HEK293 (cell line): ENCODE measurements at regions not wholly inside any gene's neighbourhood (a gene's known extent, or its start where the extent isn't known, plus 50 kb on each side); places are given as distances from the start of the nearest gene placed in this dataset.

Source experiments
- CTCF ChIA-PET: fragments of 350-600 bp; formaldehyde crosslinking; extraction: SDS; loops from one replicate; lab custom pipeline; 2021; ENCODE audit warnings: antibody characterized with exemption; lab: Yijun Ruan, JAX
- POLR2A ChIA-PET: fragments of 300-600 bp; formaldehyde crosslinking; extraction: SDS; loops from one replicate; lab custom pipeline; 2020; ENCODE audit warnings: antibody characterized with exemption, inconsistent platforms; lab: Yijun Ruan, JAX
- H3K27ac ChIP-seq: fragments of 200-500 bp; sonication (Bioruptor generic); 2 replicates; pipeline ENCODE4 v1.5.1; 2014; ENCODE audit warnings: low read depth, low read length, control low read depth, inconsistent platforms; ENCODE audit errors: extremely low read depth
- H3K36me3 ChIP-seq, 2 experiments: fragments of 200-500 bp in 1 of 2; sonication (Bioruptor generic) in 1 of 2; 1 replicate in 1 of 2; 2 replicates in 1 of 2; pipeline ENCODE4 v1.5.1; 2014 to 2017; ENCODE audit warnings: inconsistent platforms in 2 of 2, low read length in 2 of 2; ENCODE audit not compliant: control insufficient read depth in 2 of 2, insufficient read depth in 1 of 2
- H3K4me1 ChIP-seq: fragments of 200-500 bp; sonication (Bioruptor generic); 2 replicates; pipeline ENCODE4 v1.5.1; 2014; ENCODE audit warnings: mild to moderate bottlenecking, low read length, inconsistent platforms; ENCODE audit not compliant: control insufficient read depth, insufficient read depth
- H3K4me3 ChIP-seq: 2 replicates; pipeline ENCODE4 v1.5.1; 2011; ENCODE audit warnings: low read depth, mild to moderate bottlenecking, control low read depth, low read length, moderate library complexity
- H3K9me3 ChIP-seq: fragments of 200-500 bp; sonication (Bioruptor generic); 2 replicates; pipeline ENCODE4 v1.5.1; 2014; ENCODE audit warnings: low read depth, low read length, inconsistent platforms; ENCODE audit not compliant: control insufficient read depth, insufficient read depth
- KLF16 ChIP-seq: fragments of 450-650 bp; formaldehyde crosslinking; IDR thresholded peaks from 2 replicates; pipeline ENCODE4 v1.5.1; 2017; ENCODE audit warnings: missing biosample characterization, missing genetic modification characterization
- PRDM1 ChIP-seq: fragments of 450-650 bp; formaldehyde crosslinking; IDR thresholded peaks from 2 replicates; pipeline ENCODE4; 2016; ENCODE audit warnings: missing biosample characterization, missing genetic modification characterization
- SCRT2 ChIP-seq: fragments of 450-650 bp; formaldehyde crosslinking; IDR thresholded peaks from 2 replicates; pipeline ENCODE4 v1.5.1; 2016; ENCODE audit warnings: missing biosample characterization, missing genetic modification characterization
- SP2 ChIP-seq: fragments of 450-650 bp; formaldehyde crosslinking; IDR thresholded peaks from 2 replicates; pipeline ENCODE4 v1.5.1; 2016; ENCODE audit warnings: missing biosample characterization, missing genetic modification characterization
- SP7 ChIP-seq: fragments of 450-650 bp; formaldehyde crosslinking; IDR thresholded peaks from 2 replicates; pipeline ENCODE4 v1.5.1; 2016; ENCODE audit warnings: missing biosample characterization, missing genetic modification characterization
- ZBTB17 ChIP-seq: fragments of 450-650 bp; formaldehyde crosslinking; IDR thresholded peaks from 2 replicates; pipeline ENCODE4 v1.5.1; 2016; ENCODE audit warnings: missing biosample characterization, missing genetic modification characterization
- ZNF121 ChIP-seq: fragments of 450-650 bp; formaldehyde crosslinking; IDR thresholded peaks from 2 replicates; pipeline ENCODE4 v1.5.1; 2016; ENCODE audit warnings: missing biosample characterization, missing genetic modification characterization
- ZNF140 ChIP-seq: fragments of 450-650 bp; formaldehyde crosslinking; IDR thresholded peaks from 2 replicates; pipeline ENCODE4 v1.5.1; 2016; ENCODE audit warnings: missing biosample characterization, missing genetic modification characterization
- ZNF174 ChIP-seq: fragments of 450-650 bp; formaldehyde crosslinking; IDR thresholded peaks from 2 replicates; pipeline ENCODE4 v1.5.0; 2017; ENCODE audit warnings: missing biosample characterization, mild to moderate bottlenecking, missing genetic modification characterization
- ZNF19 ChIP-seq: fragments of 450-650 bp; formaldehyde crosslinking; IDR thresholded peaks from 2 replicates; pipeline ENCODE4; 2016; ENCODE audit warnings: missing biosample characterization, missing genetic modification characterization, low read depth
- ZNF2 ChIP-seq: fragments of 450-650 bp; formaldehyde crosslinking; IDR thresholded peaks from 2 replicates; pipeline ENCODE4 v1.5.1; 2016; ENCODE audit warnings: missing biosample characterization, missing genetic modification characterization
- ZNF211 ChIP-seq: fragments of 450-650 bp; formaldehyde crosslinking; IDR thresholded peaks from 2 replicates; pipeline ENCODE4 v1.5.1; 2016; ENCODE audit warnings: low read depth, missing biosample characterization, missing genetic modification characterization
- ZNF311 ChIP-seq: fragments of 450-650 bp; formaldehyde crosslinking; IDR thresholded peaks from 2 replicates; pipeline ENCODE4 v1.5.1; 2017; ENCODE audit warnings: missing biosample characterization, missing genetic modification characterization, borderline replicate concordance
- ZNF48 ChIP-seq: fragments of 450-650 bp; formaldehyde crosslinking; IDR thresholded peaks from 2 replicates; pipeline ENCODE4 v1.5.1; 2016; ENCODE audit warnings: missing biosample characterization, missing genetic modification characterization
- ZNF621 ChIP-seq: fragments of 450-650 bp; formaldehyde crosslinking; IDR thresholded peaks from 2 replicates; pipeline ENCODE4 v1.5.1; 2017; ENCODE audit warnings: missing biosample characterization, missing genetic modification characterization
- ZNF654 ChIP-seq: fragments of 450-650 bp; formaldehyde crosslinking; IDR thresholded peaks from 2 replicates; pipeline ENCODE4 v1.5.1; 2016; ENCODE audit warnings: low read depth, missing biosample characterization, missing genetic modification characterization
- ZNF747 ChIP-seq: fragments of 450-650 bp; formaldehyde crosslinking; IDR thresholded peaks from 2 replicates; pipeline ENCODE4 v1.5.1; 2016; ENCODE audit warnings: missing biosample characterization, missing genetic modification characterization
- ZNF792 ChIP-seq: fragments of 450-650 bp; formaldehyde crosslinking; IDR thresholded peaks from 2 replicates; pipeline ENCODE4 v1.5.1; 2016; ENCODE audit warnings: missing biosample characterization, missing genetic modification characterization
- ZSCAN30 ChIP-seq: fragments of 450-650 bp; IDR thresholded peaks from 2 replicates; pipeline ENCODE4 v1.5.1; 2018; ENCODE audit warnings: missing biosample characterization, mild to moderate bottlenecking, missing genetic modification characterization, moderate library complexity
- TF ChIP-seq, protein P1 (sequence below): fragments of 450-650 bp; formaldehyde crosslinking; IDR thresholded peaks from 2 replicates; pipeline ENCODE4; 2016; ENCODE audit warnings: missing biosample characterization, missing genetic modification characterization
- TF ChIP-seq, protein P2 (sequence below): fragments of 450-650 bp; IDR thresholded peaks from 2 replicates; pipeline ENCODE4 v1.5.1; 2018; ENCODE audit warnings: missing biosample characterization, mild to moderate bottlenecking, missing genetic modification characterization
- TF ChIP-seq, protein P3 (sequence below): fragments of 450-650 bp; formaldehyde crosslinking; IDR thresholded peaks from 2 replicates; pipeline ENCODE4 v1.5.1; 2016; ENCODE audit warnings: missing biosample characterization, missing genetic modification characterization

DNA sequence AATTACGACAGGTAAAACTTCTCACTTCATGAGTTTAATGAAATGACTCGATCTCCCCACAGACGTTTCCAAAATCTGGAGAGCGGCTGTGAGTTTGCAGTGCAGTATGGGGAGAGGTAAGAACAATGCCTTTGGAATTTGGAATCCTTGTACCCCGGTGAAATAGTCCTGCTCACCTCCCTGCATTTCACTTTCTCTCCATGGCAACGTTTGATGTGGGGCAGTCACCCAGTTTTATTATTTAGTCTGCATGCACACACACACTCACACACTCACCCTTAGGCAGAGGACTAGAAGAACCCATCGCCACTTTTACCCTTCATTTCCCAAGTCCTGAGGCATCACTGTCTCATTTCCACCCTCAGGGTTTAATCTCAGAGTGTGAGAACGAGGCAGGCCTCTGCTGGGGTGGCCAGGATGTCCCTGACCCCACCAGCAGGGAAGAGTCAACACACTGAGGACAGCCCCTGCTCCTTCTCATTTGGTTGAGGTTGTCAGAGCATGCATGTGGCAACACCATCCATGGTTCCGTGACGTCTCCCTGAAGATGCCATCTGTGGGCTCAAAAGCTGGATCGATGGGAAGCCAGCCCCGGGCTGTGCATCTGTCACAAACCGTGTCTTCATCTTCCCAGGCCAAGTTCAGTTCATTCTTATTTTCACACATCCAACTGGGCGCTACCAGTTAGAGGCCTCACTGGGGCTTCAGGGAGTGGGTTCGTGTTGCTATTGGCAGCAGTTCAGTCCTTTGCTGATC, 119.8 kb upstream of the TRIM2 start:
- no peaks in the 10 kb centered on the region for H3K36me3 ChIP-seq
- no peak overlapping the region for H3K27ac ChIP-seq
- POLR2A ChIA-PET = interaction anchor here (1.4 kb wide), 1 partner anchor 43 kb away, joined by 5 read pairs; no protein-coding TSS in a partner anchor
- H3K9me3 ChIP-seq = no peaks in the 10 kb centered on the region
- CTCF ChIA-PET = interaction anchor here (0.6 to 5.3 kb wide), 24 partner anchors 10 to 666 kb away, joined by 3 to 101 read pairs (median 4); no protein-coding TSS in a partner anchor
- no peaks in the 10 kb centered on the region for H3K4me1 ChIP-seq
- TF ChIP-seq ZNF621 (tag by site-specific recombination) (no peak), ZNF654 (tag by site-specific recombination) (no peak), ZNF174 (tag by site-specific recombination) (no peak), ZNF792 (tag by site-specific recombination) (no peak), ZNF121 (no peak), ZNF19 (tag by site-specific recombination) (no peak), ZNF211 (tag by site-specific recombination) (no peak), ZNF140 (tag by site-specific recombination) (no peak), ZNF48 (no peak), SCRT2 (tag by site-specific recombination) (no peak), KLF16 (tag by site-specific recombination) (no peak), ZNF747 (tag by site-specific recombination) (no peak)
- TF ChIP-seq, protein P1, sequence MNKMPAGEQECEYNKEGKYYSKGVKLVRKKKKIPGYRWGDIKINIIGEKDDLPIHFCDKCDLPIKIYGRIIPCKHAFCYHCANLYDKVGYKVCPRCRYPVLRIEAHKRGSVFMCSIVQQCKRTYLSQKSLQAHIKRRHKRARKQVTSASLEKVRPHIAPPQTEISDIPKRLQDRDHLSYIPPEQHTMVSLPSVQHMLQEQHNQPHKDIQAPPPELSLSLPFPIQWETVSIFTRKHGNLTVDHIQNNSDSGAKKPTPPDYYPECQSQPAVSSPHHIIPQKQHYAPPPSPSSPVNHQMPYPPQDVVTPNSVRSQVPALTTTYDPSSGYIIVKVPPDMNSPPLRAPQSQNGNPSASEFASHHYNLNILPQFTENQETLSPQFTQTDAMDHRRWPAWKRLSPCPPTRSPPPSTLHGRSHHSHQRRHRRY (tag by site-specific recombination) = no peak
- TF ChIP-seq, protein P2, sequence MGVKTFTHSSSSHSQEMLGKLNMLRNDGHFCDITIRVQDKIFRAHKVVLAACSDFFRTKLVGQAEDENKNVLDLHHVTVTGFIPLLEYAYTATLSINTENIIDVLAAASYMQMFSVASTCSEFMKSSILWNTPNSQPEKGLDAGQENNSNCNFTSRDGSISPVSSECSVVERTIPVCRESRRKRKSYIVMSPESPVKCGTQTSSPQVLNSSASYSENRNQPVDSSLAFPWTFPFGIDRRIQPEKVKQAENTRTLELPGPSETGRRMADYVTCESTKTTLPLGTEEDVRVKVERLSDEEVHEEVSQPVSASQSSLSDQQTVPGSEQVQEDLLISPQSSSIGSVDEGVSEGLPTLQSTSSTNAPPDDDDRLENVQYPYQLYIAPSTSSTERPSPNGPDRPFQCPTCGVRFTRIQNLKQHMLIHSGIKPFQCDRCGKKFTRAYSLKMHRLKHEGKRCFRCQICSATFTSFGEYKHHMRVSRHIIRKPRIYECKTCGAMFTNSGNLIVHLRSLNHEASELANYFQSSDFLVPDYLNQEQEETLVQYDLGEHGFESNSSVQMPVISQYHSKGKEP (tag by site-specific recombination) = no peak
- no peak overlapping the region for H3K4me3 ChIP-seq

DNA sequence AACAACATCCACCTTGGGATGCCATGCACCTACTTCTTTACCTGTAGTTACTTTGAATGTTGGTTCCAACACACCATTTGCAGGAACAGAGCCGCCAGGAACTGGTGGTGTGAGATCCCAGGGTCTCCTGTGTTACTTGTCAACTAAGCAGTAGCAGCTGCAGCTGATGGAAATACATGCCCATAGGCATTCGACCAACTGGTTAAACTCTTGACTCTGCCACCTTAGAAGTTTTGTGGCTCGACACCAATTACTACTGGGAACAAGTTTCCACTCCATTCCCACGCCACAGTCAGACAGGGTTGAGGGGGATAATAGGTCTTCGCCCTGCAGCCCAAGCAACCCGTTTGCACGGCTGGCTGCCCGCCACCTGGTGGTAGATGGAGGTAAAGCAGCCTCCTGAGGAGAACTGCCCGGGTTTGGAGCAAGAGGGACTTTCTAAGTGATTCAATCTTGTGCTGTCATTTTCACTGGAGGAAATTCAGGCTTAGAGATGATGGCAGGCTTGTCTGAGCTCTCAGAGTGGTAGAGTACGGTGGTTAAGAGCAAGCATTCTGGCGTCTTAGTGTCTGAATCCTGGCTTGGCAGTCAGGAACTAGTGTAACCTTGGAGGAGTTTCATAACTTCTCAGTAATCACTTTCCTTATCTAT, 119.1 kb upstream of the TRIM2 start:
- no peak for TF ChIP-seq SP2
- TF ChIP-seq ZBTB17 (tag by site-specific recombination) = peak; percentile 52
- TF ChIP-seq ZNF2 (tag by site-specific recombination) = 0 out of 2 replicates have a peak, but pooled peaks have one; percentile 31
- TF ChIP-seq SP7 (tag by site-specific recombination) = no peak
- no peak for TF ChIP-seq ZNF311 (tag by site-specific recombination)
- TF ChIP-seq, protein P3, sequence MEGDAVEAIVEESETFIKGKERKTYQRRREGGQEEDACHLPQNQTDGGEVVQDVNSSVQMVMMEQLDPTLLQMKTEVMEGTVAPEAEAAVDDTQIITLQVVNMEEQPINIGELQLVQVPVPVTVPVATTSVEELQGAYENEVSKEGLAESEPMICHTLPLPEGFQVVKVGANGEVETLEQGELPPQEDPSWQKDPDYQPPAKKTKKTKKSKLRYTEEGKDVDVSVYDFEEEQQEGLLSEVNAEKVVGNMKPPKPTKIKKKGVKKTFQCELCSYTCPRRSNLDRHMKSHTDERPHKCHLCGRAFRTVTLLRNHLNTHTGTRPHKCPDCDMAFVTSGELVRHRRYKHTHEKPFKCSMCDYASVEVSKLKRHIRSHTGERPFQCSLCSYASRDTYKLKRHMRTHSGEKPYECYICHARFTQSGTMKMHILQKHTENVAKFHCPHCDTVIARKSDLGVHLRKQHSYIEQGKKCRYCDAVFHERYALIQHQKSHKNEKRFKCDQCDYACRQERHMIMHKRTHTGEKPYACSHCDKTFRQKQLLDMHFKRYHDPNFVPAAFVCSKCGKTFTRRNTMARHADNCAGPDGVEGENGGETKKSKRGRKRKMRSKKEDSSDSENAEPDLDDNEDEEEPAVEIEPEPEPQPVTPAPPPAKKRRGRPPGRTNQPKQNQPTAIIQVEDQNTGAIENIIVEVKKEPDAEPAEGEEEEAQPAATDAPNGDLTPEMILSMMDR = peak; percentile 50; the same call in 1 of the 2 replicates
- TF ChIP-seq ZNF654 (tag by site-specific recombination) = peak; percentile 28; the same call in 1 of the 2 replicates
- peak; percentile 28; the same call in 1 of the 2 replicates for TF ChIP-seq ZSCAN30
- peak; percentile 84 for TF ChIP-seq PRDM1 (tag by site-specific recombination)
- H3K9me3 ChIP-seq = no peaks in the 10 kb centered on the region
- ChIA-PET POLR2A (no interaction called here), CTCF (interaction anchor here (0.6 to 5.3 kb wide), 21 partner anchors 10 to 676 kb away, joined by 3 to 101 read pairs (median 4); no protein-coding TSS in a partner anchor)
- no peaks in the 10 kb centered on the region for H3K36me3 ChIP-seq
- H3K4me3 ChIP-seq = no peak overlapping the region
- no peak overlapping the region for H3K27ac ChIP-seq
- no peaks in the 10 kb centered on the region for H3K4me1 ChIP-seq
